Aorta (tissue), 5 donors: ENCODE measurements at regions not wholly inside any gene's neighbourhood (a gene's known extent, or its start where the extent isn't known, plus 50 kb on each side); places are given as distances from the start of the nearest gene placed in this dataset.

ENCODE experiments used
- ATAC-seq: fragments of 200-7000 bp; cut with Tn5 transposase; one replicate; pipeline ENCODE4 v1.9.1; 2022; ENCODE audit warnings: moderate library complexity; ENCODE audit not compliant: low FRiP score
- DNase-seq, 2 donors: peaks; one replicate each; pipeline ENCODE4 v3.0.0-alpha.2; 2020
- H3K27ac ChIP-seq, 2 donors: one replicate each; pipeline ENCODE4 v1.5.1; 2013; ENCODE audit warnings: low read length in 2 of 2, mild to moderate bottlenecking in 2 of 2, moderate library complexity in 2 of 2, control low read depth in 1 of 2, inconsistent platforms in 1 of 2, low read depth in 1 of 2
- H3K27me3 ChIP-seq, 2 donors: one replicate each; pipeline ENCODE4 v1.6.1; 2013; ENCODE audit warnings: control low read depth in 1 of 2, low read length in 1 of 2, mild to moderate bottlenecking in 1 of 2, moderate library complexity in 1 of 2; ENCODE audit not compliant: insufficient read depth in 2 of 2, control insufficient read depth in 1 of 2
- H3K36me3 ChIP-seq, 2 donors: one replicate each; pipeline ENCODE4 v1.6.1; 2013; ENCODE audit warnings: control low read depth in 1 of 2, low read length in 1 of 2, mild to moderate bottlenecking in 1 of 2; ENCODE audit not compliant: insufficient read depth in 2 of 2, control insufficient read depth in 1 of 2
- H3K4me1 ChIP-seq, 2 donors: one replicate each; pipeline ENCODE4 v1.6.1; 2013; ENCODE audit warnings: low read length in 2 of 2, control low read depth in 1 of 2, mild to moderate bottlenecking in 1 of 2, moderate library complexity in 1 of 2; ENCODE audit not compliant: insufficient read depth in 2 of 2, control insufficient read depth in 1 of 2
- H3K4me3 ChIP-seq, 2 donors: one replicate each; pipeline ENCODE4 v1.5.1; 2013; ENCODE audit warnings: low read length in 2 of 2, control low read depth in 1 of 2, mild to moderate bottlenecking in 1 of 2
- H3K9me3 ChIP-seq: one replicate; pipeline ENCODE4 v1.6.1; 2013; ENCODE audit warnings: mild to moderate bottlenecking, low read length; ENCODE audit not compliant: control insufficient read depth
- WGBS, 2 donors: extraction: QIAGEN DNeasy Blood & Tissue Kit; methylation state at CpG; one replicate each; pipeline ENCODE4 v1.1.7; 2013; 5-methylcytosine and 5-hydroxymethylcytosine counted together
- intact Hi-C, 2 donors: fragments of 100-400 bp; cut with DNase I; formaldehyde crosslinking; loops; one replicate each; pipeline versions ENCODE4 v1.14.2 to v1.15.0; 2022
- donor health status: healthy with polysubstance abuse.
- donor health status: Bipolar disorder and iron deficiency.
- donor health status: DM: no; HTN: no; CAD: no.
- donor health status: DM: no; HTN: no; CAD: no.
- donor health status: DM: yes; HTN: yes; CAD: no.

DNA sequence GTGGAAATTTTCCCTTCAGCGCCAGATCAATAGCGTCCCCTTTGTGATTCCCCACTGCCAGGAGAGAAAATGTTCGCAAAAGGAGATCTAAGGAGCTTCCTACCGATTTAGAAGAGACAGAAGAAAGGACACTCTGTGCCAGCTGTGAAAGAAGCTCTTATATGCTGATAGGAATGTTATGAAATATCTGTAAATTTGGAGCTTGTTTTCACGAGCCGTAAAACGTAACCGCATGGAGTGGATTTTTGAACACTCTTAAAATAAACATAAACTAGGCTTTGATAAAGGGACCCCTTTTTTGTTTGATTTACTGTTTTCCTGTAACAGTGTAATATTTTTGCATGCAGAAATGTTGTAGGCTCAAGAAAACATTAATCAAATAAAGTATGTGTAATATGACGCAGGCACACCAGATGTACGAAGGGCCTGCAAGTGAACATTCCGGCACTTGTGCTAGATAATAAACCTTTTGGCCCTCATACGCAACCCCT is 346.8 kb downstream of the ETNK1 start:
- intact Hi-C loops, result no loop called here
- H3K36me3 ChIP-seq, result no peaks in the 10 kb centered on the region
- H3K27me3 ChIP-seq, result no peaks in the 10 kb centered on the region
- no peaks in the 10 kb centered on the region for H3K4me1 ChIP-seq
- no peak overlapping the region for H3K27ac ChIP-seq
- ATAC-seq (no peak), DNase-seq (no peak)
- no peak overlapping the region for H3K4me3 ChIP-seq
- WGBS, 2 donors, result 58 to 67% methylated on average over 12 of the region's 12 CpGs
- no peaks in the 10 kb centered on the region for H3K9me3 ChIP-seq

- H3K27me3 ChIP-seq, result no peaks in the 10 kb centered on the region
- no peak overlapping the region for H3K27ac ChIP-seq
- peaks cover 0 to 3% of the 10 kb centered on the region in 2 donors for H3K4me1 ChIP-seq
- no peak overlapping the region for H3K4me3 ChIP-seq
- no peak for DNase-seq
- intact Hi-C loops, result no loop called here
- no peaks in the 10 kb centered on the region for H3K36me3 ChIP-seq
- H3K9me3 ChIP-seq, result no peaks in the 10 kb centered on the region
- no peak for ATAC-seq
Observed at GRCh38 chr12:22974865-22975264, 349.9 kb downstream of the ETNK1 start.

DNA sequence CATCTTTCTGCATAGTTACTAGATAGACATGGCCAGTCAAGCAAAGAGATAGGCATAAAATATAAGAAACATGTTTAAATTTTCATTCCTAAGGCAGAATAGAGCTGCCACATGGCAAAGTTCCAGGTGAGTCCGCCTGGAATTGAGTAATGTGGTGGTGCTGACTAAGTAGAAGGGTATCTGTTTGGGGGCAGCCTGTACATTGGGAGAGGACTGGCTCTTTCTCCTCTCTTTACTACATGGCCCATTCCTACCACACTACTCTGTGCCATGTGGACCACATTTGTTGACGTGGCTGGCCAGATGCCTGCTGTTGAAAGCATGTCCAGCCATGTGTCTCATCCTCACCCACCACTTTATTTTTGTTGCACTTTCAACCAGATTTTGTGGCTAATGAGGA is 354.0 kb downstream of the ETNK1 start:
- no peak overlapping the region for H3K4me3 ChIP-seq
- ATAC-seq (no peak), DNase-seq (peak in 1 of 2 donors; percentile 47)
- H3K36me3 ChIP-seq, result no peaks in the 10 kb centered on the region
- H3K27ac ChIP-seq, result no peak overlapping the region
- intact Hi-C loops, result no loop called here
- H3K9me3 ChIP-seq, result no peaks in the 10 kb centered on the region
- WGBS, 2 donors, result 49 to 58% methylated on average over 2 of the region's 2 CpGs
- no peaks in the 10 kb centered on the region for H3K27me3 ChIP-seq
- peaks cover 0 to 3% of the 10 kb centered on the region in 2 donors for H3K4me1 ChIP-seq

DNA sequence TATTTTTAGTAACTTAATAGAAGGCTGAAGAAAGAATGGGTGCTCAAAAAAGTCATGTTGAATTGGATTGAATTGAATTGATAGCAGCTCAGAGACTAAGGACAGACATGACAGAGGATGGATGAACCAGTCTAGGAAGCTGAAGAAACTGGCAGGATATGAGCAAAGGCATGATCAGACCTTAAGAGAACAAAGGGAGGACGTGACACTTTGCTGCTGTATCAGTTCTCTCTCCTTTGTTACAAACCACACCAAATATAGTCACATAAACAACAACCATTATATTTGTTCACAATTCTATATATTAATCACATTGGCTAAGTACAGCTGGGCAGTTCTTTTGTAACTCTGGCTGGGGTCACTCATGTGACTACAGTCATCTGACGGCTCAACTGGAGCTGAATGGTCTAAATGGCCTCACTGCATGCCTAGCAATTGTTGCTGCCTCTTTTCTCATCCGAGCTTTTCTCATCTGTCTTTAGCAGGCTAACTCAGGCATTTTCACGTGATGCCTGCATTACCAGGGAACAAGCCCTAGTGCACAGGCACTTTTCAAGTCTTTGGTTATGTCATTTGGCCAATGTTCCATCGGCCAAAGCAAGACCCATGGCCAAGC is 355.0 kb downstream of the ETNK1 start:
- H3K27me3 ChIP-seq, result no peaks in the 10 kb centered on the region
- H3K4me3 ChIP-seq, result no peak overlapping the region
- DNase-seq (no peak), ATAC-seq (no peak)
- WGBS, 2 donors, result 94 to 95% methylated on average over 5 of the region's 5 CpGs
- peaks cover 0 to 3% of the 10 kb centered on the region in 2 donors for H3K4me1 ChIP-seq
- intact Hi-C loops, result no loop called here
- no peaks in the 10 kb centered on the region for H3K36me3 ChIP-seq
- H3K9me3 ChIP-seq, result no peaks in the 10 kb centered on the region
- H3K27ac ChIP-seq, result no peak overlapping the region

DNA sequence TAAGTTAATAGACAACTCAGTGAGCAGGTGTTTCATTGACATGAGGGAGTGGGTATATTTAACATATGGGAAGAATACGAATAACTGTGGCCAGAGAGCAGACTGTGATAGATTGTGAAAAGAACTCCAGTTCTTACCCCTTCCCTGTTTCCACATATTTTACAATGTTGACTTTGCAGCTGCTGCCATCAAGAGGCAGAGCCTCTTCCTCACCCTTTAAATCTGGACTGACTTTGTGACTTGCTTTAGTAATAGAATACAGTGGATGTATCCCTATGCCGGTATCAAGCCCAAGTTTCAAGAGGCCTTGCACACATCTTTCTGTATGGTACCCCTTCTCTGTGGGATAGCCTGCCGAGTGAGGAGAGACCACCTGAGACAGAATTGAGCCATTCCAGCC is 356.7 kb downstream of the ETNK1 start:
- DNase-seq (no peak), ATAC-seq (no peak)
- intact Hi-C loops, result no loop called here
- H3K27ac ChIP-seq, result no peak overlapping the region
- 80 to 87% methylated on average over 3 of the region's 3 CpGs for whole genome bisulfite sequencing, 2 donors
- no peaks in the 10 kb centered on the region for H3K9me3 ChIP-seq
- peaks cover 0 to 3% of the 10 kb centered on the region in 2 donors for H3K4me1 ChIP-seq
- H3K27me3 ChIP-seq, result no peaks in the 10 kb centered on the region
- H3K4me3 ChIP-seq, result no peak overlapping the region
- H3K36me3 ChIP-seq, result no peaks in the 10 kb centered on the region

GRCh38 chr12:22982635-22983034 is 357.7 kb downstream of the ETNK1 start:
- WGBS, 2 donors, result 89 to 93% methylated on average over 13 of the region's 13 CpGs
- DNase-seq (no peak), ATAC-seq (peak; percentile 19)
- no peaks in the 10 kb centered on the region for H3K36me3 ChIP-seq
- H3K4me3 ChIP-seq, result no peak overlapping the region
- no peak overlapping the region for H3K27ac ChIP-seq
- H3K4me1 ChIP-seq, result peaks cover 0 to 3% of the 10 kb centered on the region in 2 donors
- no peaks in the 10 kb centered on the region for H3K27me3 ChIP-seq
- H3K9me3 ChIP-seq, result no peaks in the 10 kb centered on the region
- intact Hi-C loops, result no loop called here

DNA sequence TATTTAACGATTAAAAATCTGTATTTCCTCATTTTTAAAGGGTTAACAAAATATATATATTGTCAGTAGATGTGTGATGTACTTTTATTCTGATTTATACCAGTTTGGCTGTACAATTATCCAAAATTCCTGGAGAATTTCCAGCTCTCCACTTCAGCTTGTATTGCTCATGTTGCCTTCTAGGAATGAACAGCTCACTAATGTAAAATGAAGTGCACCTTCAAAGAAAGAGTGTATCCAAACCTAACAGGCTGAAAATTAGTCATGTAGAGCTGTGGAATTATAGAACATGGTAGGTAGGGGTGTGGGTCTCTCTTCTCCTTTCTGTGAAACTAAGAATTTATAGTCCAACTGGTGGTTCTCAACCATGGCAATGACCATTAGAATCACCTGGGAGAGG is 362.0 kb downstream of the ETNK1 start:
- DNase-seq (no peak), ATAC-seq (no peak)
- H3K4me3 ChIP-seq, result no peak overlapping the region
- no peaks in the 10 kb centered on the region for H3K9me3 ChIP-seq
- H3K4me1 ChIP-seq, result no peaks in the 10 kb centered on the region
- intact Hi-C loops, result no loop called here
- no peaks in the 10 kb centered on the region for H3K27me3 ChIP-seq
- no peaks in the 10 kb centered on the region for H3K36me3 ChIP-seq
- no peak overlapping the region for H3K27ac ChIP-seq
- 90 to 96% methylated on average over 1 of the region's 1 CpG for whole genome bisulfite sequencing, 2 donors

GRCh38 chr12:22990501-22990900 is 365.5 kb downstream of the ETNK1 start:
- no peaks in the 10 kb centered on the region for H3K27me3 ChIP-seq
- no peak overlapping the region for H3K27ac ChIP-seq
- no peak for ATAC-seq
- no peak overlapping the region for H3K4me3 ChIP-seq
- no peaks in the 10 kb centered on the region for H3K9me3 ChIP-seq
- no peaks in the 10 kb centered on the region for H3K36me3 ChIP-seq
- intact Hi-C loops, result no loop called here
- 96 to 100% methylated on average over 1 of the region's 1 CpG for WGBS, 2 donors
- no peaks in the 10 kb centered on the region for H3K4me1 ChIP-seq
- DNase-seq, result no peak

DNA sequence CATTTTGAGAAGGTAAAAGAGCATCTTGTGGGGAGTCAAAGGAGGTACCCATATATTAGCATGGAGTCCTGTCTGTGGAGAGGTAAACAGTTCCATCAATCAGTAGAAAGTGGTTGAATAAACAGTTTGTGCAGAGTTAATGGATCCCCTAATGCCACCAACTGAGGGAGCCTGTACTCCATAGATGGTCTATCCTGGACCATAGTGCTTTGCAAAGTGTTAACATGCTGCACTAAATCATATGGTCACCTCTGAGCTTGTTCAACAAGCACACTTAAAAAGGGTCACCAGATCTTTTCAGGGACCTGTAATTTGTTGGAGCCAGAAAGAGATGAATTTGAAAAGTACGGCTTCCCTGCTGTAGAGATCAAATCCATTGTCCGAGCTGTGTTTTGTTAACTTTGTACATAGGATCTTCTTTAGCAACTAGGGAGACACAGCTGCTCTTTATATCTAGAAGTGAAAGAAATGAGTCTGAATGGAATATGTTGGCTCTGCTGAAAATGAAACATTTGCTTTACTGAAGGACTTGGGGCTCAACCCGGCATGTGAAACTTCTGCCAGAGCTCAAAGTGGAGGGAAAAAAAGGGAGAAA is 366.4 kb downstream of the ETNK1 start:
- intact Hi-C loops, result no loop called here
- 74 to 77% methylated on average over 3 of the region's 3 CpGs for WGBS, 2 donors

More for the DNA sequence above, 366.4 kb downstream of the ETNK1 start:
- Histone ChIP-seq H3K4me3 (no peak overlapping the region), H3K27ac (no peak overlapping the region), H3K9me3 (no peaks in the 10 kb centered on the region), H3K27me3 (no peaks in the 10 kb centered on the region), H3K36me3 (no peaks in the 10 kb centered on the region), H3K4me1 (no peaks in the 10 kb centered on the region)
- ATAC-seq, result no peak
- DNase-seq, result no peak
